Pancreas (tissue), 10 donors: ENCODE measurements at regions not wholly inside any gene's neighbourhood (a gene's known extent, or its start where the extent isn't known, plus 50 kb on each side); places are given as distances from the start of the nearest gene placed in this dataset.

Experiments
- ATAC-seq, 4 donors: fragments of 200-7000 bp; cut with Tn5 transposase; one replicate each; pipeline versions ENCODE4 v1.8.0 to v1.9.1; 2020; ENCODE audit warnings: mild to moderate bottlenecking in 4 of 4, moderate library complexity in 4 of 4
- DNase-seq, 6 donors: peaks; one replicate each; pipeline ENCODE4 v3.0.0-alpha.2; 2020
- FAIRE-seq: peaks from 2 replicates; lab custom pipeline; 2012; peaks lifted over from hg19 to GRCh38; lab: Jason Lieb, UNC
- H3K27ac ChIP-seq, 4 donors: fragments of 200-600 bp; sonication (generic); 1 replicate in 3 of 4; 2 replicates in 1 of 4; pipeline versions ENCODE4 v1.5.0 to v1.8.0; 2020
- H3K27me3 ChIP-seq, 4 donors: fragments of 200-600 bp; one replicate each; pipeline ENCODE4 v1.8.0; 2021
- H3K36me3 ChIP-seq, 3 donors: fragments of 200-600 bp; sonication (generic) in 1 of 3; one replicate each; pipeline versions ENCODE4 v1.5.0 to v1.8.0; 2020 to 2021
- H3K4me1 ChIP-seq, 3 donors: fragments of 200-600 bp; one replicate each; pipeline ENCODE4 v1.8.0; 2021
- H3K4me3 ChIP-seq, 4 donors: fragments of 200-600 bp; sonication (generic) in 2 of 4; one replicate each; pipeline versions ENCODE4 v1.5.0 to v1.8.0; 2020 to 2021
- H3K9me3 ChIP-seq, 4 donors: fragments of 200-600 bp; one replicate each; pipeline ENCODE4 v1.8.0; 2021
- WGBS, 2 donors: extraction: QIAGEN DNeasy Blood & Tissue Kit; methylation state at CpG; one replicate each; pipeline ENCODE4 v1.1.7; 2013; 5-methylcytosine and 5-hydroxymethylcytosine counted together
- intact Hi-C, 3 donors: fragments of 100-400 bp; cut with DNase I; formaldehyde crosslinking; loops; one replicate each; pipeline versions ENCODE4 v1.11.1 to v1.14.2; 2022
- TF ChIP-seq, protein P1 (sequence below), 4 donors: fragments of 200-600 bp; sonication (generic) in 3 of 4; IDR thresholded peaks; one replicate each; pipeline versions ENCODE4 v1.5.0 to v1.8.0; 2021; ENCODE audit warnings: antibody characterized with exemption in 4 of 4
- donor health status: healthy with polysubstance abuse.
- donor health status: DM: no; HTN: no; CAD: no; lungs with moderate emphysema.
- donor health status: DM: no; HTN: no; CAD: no.
- donor health status: control.
- donor health status: control.
- donor health status: Bipolar disorder and iron deficiency.
- donor health status: DM: yes; HTN: yes; CAD: no.
- donor health status: DM: no; HTN: no; CAD: no.
- donor health status: DM: no; HTN: no; CAD: no.
- donor health status: DM: yes; HTN: yes; CAD: no.

DNA sequence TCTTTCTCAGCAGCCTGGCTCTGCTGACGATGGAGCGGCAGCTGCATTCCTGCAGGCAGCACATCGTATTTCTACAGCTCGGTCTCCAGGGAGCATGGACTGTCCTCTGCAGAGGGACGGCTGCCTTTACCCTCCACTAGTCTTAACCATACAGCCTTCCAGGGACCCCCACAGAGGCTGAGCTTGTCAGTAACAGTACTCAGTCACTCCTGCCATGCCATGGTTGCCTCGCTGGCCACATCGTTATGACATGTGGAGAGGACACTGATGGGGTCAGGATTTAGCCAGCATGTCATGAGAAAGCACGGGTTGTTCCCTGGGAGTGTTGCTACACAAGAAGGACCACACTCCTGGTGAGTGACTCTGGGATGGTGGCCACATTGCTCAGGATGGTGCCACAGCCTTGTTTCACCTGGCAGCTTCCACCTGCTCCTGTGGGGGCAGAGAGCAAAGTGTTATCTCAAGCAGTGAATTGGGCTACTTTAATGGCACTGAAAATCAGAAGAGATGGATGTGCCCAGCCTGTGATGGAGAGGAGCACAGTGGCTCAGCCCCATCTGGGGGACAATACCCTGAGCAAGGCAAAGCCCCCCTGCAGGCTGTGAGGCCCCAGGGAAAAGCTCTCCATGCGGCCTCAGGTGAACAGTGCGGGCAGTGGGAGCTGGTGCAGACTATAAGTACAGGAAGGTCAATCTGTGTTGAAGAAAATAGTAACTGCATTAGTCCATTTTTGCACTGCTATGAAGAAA lies 443.9 kb downstream of the TCERG1L start:
- Histone ChIP-seq H3K36me3 (no peaks in the 10 kb centered on the region), H3K9me3 (no peaks in the 10 kb centered on the region), H3K4me3 (no peak overlapping the region), H3K4me1 (no peaks in the 10 kb centered on the region), H3K27ac (no peak overlapping the region), H3K27me3 (no peaks in the 10 kb centered on the region)
- intact Hi-C loops: no loop called here
- TF ChIP-seq, protein P1, sequence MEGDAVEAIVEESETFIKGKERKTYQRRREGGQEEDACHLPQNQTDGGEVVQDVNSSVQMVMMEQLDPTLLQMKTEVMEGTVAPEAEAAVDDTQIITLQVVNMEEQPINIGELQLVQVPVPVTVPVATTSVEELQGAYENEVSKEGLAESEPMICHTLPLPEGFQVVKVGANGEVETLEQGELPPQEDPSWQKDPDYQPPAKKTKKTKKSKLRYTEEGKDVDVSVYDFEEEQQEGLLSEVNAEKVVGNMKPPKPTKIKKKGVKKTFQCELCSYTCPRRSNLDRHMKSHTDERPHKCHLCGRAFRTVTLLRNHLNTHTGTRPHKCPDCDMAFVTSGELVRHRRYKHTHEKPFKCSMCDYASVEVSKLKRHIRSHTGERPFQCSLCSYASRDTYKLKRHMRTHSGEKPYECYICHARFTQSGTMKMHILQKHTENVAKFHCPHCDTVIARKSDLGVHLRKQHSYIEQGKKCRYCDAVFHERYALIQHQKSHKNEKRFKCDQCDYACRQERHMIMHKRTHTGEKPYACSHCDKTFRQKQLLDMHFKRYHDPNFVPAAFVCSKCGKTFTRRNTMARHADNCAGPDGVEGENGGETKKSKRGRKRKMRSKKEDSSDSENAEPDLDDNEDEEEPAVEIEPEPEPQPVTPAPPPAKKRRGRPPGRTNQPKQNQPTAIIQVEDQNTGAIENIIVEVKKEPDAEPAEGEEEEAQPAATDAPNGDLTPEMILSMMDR (IDR thresholded peaks at IDR 0.05): no peak
- DNase-seq: no peak
- FAIRE-seq: no peak
- no peak for ATAC-seq
- 52 to 68% methylated on average over 10 of the region's 10 CpGs for WGBS, 2 donors

DNA sequence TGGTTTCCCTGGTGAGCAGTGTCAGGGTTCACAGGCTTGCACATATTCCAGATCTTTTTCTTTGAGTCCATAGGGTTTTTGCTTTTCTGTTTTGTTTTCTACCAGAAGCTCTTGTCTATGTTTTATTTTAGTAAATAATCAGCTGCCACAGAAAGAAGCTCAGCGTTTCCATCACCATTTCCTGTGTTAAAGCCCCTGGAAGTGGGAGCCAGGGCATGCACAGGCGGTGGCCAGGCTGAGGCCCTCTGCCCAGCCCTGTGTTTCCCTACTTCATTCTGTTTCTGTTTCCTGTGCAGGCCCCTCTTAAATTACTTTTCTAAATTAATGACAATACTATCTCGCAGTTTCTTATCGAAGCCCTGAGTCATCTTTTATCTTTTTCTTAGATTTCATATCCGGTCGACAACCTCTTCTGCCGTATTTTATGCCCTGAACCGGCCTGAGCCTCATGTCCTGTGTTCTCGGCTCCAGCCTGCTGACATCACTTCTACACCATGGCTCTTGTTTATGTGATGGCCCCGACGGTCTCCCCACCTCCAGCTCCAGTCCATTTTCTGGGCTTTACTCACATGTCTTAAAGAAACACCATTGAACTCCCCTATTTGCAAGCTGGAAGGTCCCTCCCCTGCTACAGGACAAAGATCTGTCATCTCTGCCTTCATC lies 442.2 kb downstream of the TCERG1L start:
- Histone ChIP-seq H3K4me1 (no peaks in the 10 kb centered on the region), H3K36me3 (no peaks in the 10 kb centered on the region), H3K27ac (no peak overlapping the region), H3K4me3 (no peak overlapping the region), H3K9me3 (no peaks in the 10 kb centered on the region), H3K27me3 (no peaks in the 10 kb centered on the region)
- FAIRE-seq (no peak), DNase-seq (no peak), ATAC-seq (no peak)
- TF ChIP-seq, protein P1 (IDR thresholded peaks at IDR 0.05): no peak
- intact Hi-C loops: no loop called here
- 64 to 73% methylated on average over 11 of the region's 11 CpGs for WGBS, 2 donors

- Histone ChIP-seq H3K27me3 (no peaks in the 10 kb centered on the region), H3K4me1 (no peaks in the 10 kb centered on the region), H3K27ac (no peak overlapping the region), H3K36me3 (no peaks in the 10 kb centered on the region), H3K4me3 (no peak overlapping the region), H3K9me3 (no peaks in the 10 kb centered on the region)
- DNase-seq (no peak), FAIRE-seq (no peak), ATAC-seq (no peak)
- 6 to 10% methylated on average over 1 of the region's 1 CpG for WGBS, 2 donors
- TF ChIP-seq, protein P1 (IDR thresholded peaks at IDR 0.05): no peak
- intact Hi-C loops: no loop called here
Observed at GRCh38 chr10:130871406-130871805, 440.1 kb downstream of the TCERG1L start.

- H3K27me3 ChIP-seq: peaks cover 0 to 3% (median 0%) of the 10 kb centered on the region in 4 donors
- no peak overlapping the region for H3K27ac ChIP-seq
- FAIRE-seq (no peak), ATAC-seq (no peak), DNase-seq (no peak)
- intact Hi-C loops: no loop called here
- no peaks in the 10 kb centered on the region for H3K4me1 ChIP-seq
- 49 to 69% methylated on average over 1 of the region's 1 CpG for WGBS, 2 donors
- H3K36me3 ChIP-seq: no peaks in the 10 kb centered on the region
- H3K4me3 ChIP-seq: no peak overlapping the region
- no peaks in the 10 kb centered on the region for H3K9me3 ChIP-seq
- TF ChIP-seq, protein P1 (IDR thresholded peaks at IDR 0.05): no peak
Observed at GRCh38 chr10:130873636-130874035, 437.9 kb downstream of the TCERG1L start.

DNA sequence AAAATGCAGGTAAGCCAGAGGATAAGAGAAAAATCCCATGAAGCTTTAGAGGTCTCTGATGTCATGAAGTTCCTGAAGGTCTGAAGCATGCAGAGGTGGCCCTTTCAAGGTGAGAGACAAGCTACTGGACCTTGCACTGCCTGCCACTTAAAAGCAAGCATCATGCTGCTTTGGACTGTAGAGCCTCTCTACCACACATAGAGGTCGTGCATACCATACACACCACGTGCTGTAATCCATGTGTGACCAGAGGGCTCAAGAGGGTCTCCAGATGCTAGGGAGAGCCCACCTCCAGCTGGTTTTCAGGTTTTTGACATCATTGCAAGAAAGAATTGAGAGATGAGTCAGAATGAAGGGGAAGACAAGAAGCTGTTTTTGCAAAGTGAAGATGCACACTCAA lies 436.4 kb downstream of the TCERG1L start:
- Histone ChIP-seq H3K27ac (no peak overlapping the region), H3K27me3 (peaks cover 0 to 3% (median 0%) of the 10 kb centered on the region in 4 donors), H3K4me1 (no peaks in the 10 kb centered on the region), H3K36me3 (no peaks in the 10 kb centered on the region), H3K9me3 (no peaks in the 10 kb centered on the region), H3K4me3 (no peak overlapping the region)
- FAIRE-seq (no peak), ATAC-seq (no peak), DNase-seq (no peak)
- TF ChIP-seq, protein P1 (IDR thresholded peaks at IDR 0.05): no peak
- intact Hi-C loops: no loop called here
- 26 to 33% methylated on average over 2 of the region's 2 CpGs for WGBS, 2 donors
